ENCODE measurements at regions not wholly inside any gene's neighbourhood (a gene's known extent, or its start where the extent isn't known, plus 50 kb on each side); places are given as distances from the start of the nearest gene placed in this dataset.
"Not testable (repeated sequence)": the region's sequence is repeated elsewhere in the genome, so short reads cannot be mapped to it uniquely, and the experiment has no call there.

DNA sequence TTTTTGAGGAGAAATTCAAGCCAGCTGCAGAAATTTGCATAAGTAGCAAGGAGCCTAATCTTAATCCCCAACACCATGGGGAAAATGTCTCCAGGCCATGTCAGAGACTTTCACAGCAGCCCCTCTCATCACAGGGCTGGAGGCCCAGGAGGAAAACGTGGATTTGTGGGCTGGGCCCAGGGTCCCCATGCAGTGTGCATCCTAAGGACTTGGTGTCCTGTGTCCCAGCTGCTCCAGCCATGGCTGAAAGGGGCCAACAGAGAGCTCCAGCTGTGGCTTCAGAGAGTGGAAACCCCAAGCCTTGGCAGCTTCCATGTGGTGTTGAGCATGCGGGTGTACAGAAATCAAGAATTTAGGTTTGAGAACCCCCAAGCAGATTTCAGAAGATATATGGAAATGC lies 1662.2 kb upstream of the CELF4 start:
- TF ChIP-seq CTCF, POLR2A, POLR2AphosphoS5, EP300 (IDR thresholded peaks at IDR 0.05): not testable (repeated sequence)
